ENCODE measurements at regions not wholly inside any gene's neighbourhood (a gene's known extent, or its start where the extent isn't known, plus 50 kb on each side); places are given as distances from the start of the nearest gene placed in this dataset.
"Not testable (repeated sequence)": the region's sequence is repeated elsewhere in the genome, so short reads cannot be mapped to it uniquely, and the experiment has no call there.

DNA sequence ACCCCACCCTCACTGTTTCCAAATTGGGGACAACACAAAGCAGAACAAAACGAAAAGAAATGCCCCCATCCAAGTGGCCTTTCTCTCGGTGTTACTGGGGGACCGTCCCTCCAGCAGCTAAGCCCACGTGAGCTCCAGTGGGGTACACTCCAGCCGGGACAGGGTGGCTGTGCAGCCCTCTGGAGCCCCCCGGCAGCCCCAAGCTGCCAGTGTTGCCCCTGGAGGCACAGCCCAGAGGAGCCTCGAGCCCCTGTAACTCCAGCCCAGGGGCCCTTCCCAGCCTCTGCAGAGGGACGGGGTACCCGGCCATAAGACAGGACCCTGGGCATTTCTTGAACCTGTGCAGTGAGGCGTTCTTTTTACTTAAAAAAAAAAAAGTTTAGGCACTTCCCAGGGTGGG, 124.5 kb upstream of the KCTD7 start:
- H3K4me3 ChIP-seq (ENCODE audit: low read depth, low read length) = no peak overlapping the region
- TF ChIP-seq CTCF (IDR thresholded peaks at IDR 0.05; ENCODE audit: borderline replicate concordance, insufficient read depth, low read depth, low read length) = no peak

DNA sequence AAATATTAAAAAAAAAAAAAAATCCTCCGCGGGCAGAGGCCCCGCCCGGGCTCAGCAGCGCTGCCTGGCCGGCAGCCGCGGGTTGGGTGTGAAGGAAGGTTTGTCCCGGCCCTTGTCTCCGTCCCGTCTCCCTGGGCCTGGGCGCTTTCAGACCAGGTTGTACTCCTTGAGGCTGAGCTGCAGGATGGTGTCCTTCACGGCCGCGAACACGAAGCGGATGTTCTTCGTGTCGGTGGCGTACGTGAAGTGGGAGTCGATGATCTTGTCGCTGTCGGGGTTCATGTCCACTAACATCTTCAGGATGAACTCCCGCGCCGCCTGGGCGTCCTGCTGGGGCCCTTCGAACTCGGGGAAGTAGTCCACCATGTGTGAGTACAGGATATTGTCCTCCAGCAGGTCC, 123.7 kb upstream of the KCTD7 start:
- no peak for TF ChIP-seq CTCF (IDR thresholded peaks at IDR 0.05; ENCODE audit: borderline replicate concordance, insufficient read depth, low read depth, low read length)
- no peak overlapping the region for H3K4me3 ChIP-seq (ENCODE audit: low read depth, low read length)

GRCh38 chr7:66505531-66506451, 122.9 kb upstream of the KCTD7 start:
- no peak overlapping the region for H3K4me3 ChIP-seq (ENCODE audit: low read depth, low read length)

GRCh38 chr7:66506703-66507102, 122.0 kb upstream of the KCTD7 start:
- not testable (repeated sequence) for H3K4me3 ChIP-seq (ENCODE audit: low read depth, low read length)

More at GRCh38 chr7:66505531-66506451, 122.9 kb upstream of the KCTD7 start:
- TF ChIP-seq CTCF (IDR thresholded peaks at IDR 0.05; ENCODE audit: borderline replicate concordance, insufficient read depth, low read depth, low read length) = no peak

DNA sequence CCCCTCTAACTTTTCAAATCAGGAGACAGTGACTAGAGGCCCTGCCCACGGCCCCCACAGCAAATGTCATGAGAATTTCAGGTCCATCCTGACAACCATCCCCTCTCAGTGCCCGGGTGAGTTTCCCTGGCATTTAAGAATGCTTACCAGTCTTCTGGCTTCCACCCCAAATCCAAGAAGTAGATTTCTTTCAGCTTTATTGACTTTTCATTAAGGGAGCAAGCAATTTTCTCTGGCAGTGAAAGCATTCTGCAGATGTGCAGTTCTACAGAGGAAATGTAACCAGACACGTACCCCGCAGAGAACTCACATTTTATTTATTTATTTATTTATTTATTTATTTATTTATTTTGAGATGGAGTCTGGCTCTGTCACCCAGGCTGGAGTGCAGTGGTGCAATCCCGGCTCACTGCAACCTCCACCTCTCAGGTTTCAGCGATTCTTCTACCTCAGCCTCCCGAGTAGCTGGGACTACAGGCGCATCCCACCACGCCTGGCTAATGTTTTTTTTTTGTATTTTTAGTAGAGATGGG, 120.9 kb upstream of the KCTD7 start:
- no peak for TF ChIP-seq CTCF (IDR thresholded peaks at IDR 0.05; ENCODE audit: borderline replicate concordance, insufficient read depth, low read depth, low read length)
- H3K4me3 ChIP-seq (ENCODE audit: low read depth, low read length) = no peak overlapping the region

- H3K4me3 ChIP-seq (ENCODE audit: low read depth, low read length) = no peak overlapping the region
- no peak for TF ChIP-seq CTCF (IDR thresholded peaks at IDR 0.05; ENCODE audit: borderline replicate concordance, insufficient read depth, low read depth, low read length)
Observed at GRCh38 chr7:66508431-66508830, 120.2 kb upstream of the KCTD7 start.

DNA sequence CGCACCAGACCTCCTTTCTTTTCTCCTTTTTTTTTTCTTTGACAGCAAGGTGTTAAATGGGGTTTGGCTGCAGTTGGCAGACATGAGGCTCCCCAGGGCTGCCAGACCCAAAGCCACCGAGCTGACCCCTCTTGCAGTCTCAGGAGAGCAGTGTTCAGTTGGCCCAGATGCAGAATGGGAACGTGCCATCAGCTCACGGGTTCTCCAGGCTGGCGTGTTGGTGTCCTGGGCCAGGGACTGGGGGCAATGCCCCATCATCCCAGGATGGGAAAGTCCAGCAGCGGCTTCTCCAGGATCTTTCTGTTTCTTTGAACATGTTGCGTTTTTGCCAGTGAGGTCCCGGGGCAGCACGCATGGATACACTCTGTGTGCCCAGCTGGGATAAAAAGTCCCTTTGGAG, 114.6 kb upstream of the KCTD7 start:
- H3K4me3 ChIP-seq (ENCODE audit: low read depth, low read length) = no peak overlapping the region
- TF ChIP-seq CTCF (IDR thresholded peaks at IDR 0.05; ENCODE audit: borderline replicate concordance, insufficient read depth, low read depth, low read length) = no peak

All from GM12875 (cell line).